ENCODE measurements at regions not wholly inside any gene's neighbourhood (a gene's known extent, or its start where the extent isn't known, plus 50 kb on each side); places are given as distances from the start of the nearest gene placed in this dataset.

DNA sequence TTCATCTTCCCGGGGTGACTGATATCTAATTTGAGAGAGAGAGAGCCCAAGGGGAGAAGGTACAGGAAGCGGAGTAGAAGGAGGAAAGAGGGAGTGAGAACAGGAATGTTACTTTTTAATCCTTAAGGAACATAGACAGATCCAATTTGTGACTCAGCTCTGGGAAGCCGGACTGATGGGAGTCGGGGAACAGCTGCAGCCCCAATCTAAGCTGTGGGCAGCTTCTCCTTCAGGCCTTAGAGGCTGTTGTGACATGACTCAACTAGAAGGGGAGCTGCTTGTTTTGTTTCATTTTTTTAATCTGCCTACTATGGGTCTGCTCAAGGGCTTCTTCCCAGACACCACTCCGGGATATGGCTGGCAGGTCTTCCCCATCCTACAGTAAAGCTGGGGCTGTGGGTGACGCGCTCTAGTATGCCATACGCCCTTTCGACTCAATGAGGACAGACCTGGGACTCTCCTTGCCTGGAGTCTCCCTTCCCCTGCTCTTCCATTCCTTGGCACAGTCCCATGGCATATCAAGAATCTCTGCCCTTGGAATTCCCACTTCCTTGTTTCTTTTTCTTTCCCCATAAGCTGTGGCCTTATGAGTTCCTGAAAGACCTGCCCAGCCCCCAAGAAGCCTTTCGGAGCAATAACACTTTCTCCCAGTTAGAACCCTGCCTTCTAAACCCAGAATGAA lies 103.3 kb upstream of the AKIP1 start:
- TF ChIP-seq, protein P1, sequence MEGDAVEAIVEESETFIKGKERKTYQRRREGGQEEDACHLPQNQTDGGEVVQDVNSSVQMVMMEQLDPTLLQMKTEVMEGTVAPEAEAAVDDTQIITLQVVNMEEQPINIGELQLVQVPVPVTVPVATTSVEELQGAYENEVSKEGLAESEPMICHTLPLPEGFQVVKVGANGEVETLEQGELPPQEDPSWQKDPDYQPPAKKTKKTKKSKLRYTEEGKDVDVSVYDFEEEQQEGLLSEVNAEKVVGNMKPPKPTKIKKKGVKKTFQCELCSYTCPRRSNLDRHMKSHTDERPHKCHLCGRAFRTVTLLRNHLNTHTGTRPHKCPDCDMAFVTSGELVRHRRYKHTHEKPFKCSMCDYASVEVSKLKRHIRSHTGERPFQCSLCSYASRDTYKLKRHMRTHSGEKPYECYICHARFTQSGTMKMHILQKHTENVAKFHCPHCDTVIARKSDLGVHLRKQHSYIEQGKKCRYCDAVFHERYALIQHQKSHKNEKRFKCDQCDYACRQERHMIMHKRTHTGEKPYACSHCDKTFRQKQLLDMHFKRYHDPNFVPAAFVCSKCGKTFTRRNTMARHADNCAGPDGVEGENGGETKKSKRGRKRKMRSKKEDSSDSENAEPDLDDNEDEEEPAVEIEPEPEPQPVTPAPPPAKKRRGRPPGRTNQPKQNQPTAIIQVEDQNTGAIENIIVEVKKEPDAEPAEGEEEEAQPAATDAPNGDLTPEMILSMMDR (conservative IDR thresholded peaks at IDR 0.05): no peak
- no peak overlapping the region for H3K27ac ChIP-seq

DNA sequence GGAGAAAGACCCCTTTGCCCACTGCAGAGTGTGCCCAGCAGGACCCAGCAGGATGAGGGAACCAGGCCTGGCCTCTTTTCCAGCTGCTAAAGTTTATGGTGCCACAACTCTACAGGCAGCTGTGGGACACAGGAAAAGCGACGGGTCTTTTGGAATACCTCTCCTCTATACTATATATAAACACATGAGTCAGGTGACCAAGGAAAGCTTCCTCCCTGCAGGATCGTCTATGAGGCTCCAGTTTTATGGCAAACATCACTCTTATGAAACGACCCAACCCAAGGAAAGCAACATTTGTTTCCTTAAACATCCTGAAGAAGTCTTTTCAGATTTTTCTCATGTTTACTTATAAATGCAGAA lies 102.8 kb upstream of the AKIP1 start:
- no peak overlapping the region for H3K27ac ChIP-seq
- TF ChIP-seq, protein P1 (conservative IDR thresholded peaks at IDR 0.05): no peak

DNA sequence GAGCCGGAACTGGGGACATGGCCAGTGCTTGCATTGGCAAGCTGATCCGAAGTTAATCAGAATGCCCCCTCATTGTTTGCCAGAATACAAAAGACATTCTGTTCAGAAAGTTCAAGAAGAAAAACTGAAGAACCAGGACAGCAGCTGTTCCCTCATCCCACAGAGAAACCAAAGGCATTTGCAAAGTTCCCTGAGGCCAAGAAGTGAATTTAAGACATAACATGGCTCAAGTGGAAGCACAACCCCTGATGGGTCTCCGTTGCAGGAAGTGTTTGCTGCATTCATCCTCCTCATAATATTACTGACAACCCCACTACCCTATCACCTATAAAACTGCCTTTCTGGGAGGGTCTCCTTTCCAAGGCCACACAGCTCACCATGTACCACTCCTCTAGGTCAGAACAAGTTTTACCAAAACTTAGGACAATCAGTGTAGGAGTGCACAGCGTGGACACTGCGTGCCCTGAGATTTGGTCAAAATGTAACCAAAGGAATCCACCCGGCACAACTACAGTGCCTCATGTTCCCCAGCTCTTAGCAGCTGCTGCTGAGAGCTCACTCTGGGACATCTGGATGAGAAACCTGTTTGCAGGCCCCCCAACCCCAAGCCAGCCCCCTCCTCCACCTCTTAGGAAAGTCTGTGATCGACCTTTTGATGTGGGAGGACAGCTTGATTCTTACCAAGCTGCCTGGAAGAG lies 101.6 kb upstream of the AKIP1 start:
- peak overlapping the region; percentile 88 for H3K27ac ChIP-seq
- TF ChIP-seq, protein P1 (conservative IDR thresholded peaks at IDR 0.05): no peak

DNA sequence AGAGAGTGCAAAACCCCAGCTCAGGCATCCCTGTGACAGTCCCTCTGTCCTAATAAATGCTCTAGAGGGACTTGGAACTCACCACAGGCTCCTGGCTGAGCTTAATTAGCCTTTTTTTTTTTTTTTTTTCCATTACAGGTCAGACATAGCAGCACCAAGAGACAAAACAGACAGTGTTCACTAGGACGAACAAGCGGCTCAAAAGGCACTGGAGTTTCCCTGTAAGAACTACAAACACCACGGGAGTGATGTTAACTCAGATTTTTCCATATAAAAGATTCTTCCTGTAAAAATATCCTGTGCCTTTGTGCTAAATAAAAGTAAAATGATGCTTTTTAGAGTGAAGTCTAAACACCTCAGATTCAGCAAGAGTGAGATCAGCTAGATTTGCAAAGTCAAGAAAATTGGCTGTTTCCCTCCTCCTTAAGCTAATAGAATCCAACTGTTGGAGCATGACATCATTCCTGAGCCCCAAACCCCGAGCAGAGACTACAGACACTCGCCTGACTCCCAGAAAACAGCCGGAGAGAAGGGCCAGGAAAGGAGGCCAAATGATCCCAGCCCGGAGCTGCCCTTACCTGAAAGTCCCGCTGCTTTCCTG lies 101.0 kb upstream of the AKIP1 start:
- peak overlapping the region; percentile 88 for H3K27ac ChIP-seq
- TF ChIP-seq, protein P1 (conservative IDR thresholded peaks at IDR 0.05): no peak

DNA sequence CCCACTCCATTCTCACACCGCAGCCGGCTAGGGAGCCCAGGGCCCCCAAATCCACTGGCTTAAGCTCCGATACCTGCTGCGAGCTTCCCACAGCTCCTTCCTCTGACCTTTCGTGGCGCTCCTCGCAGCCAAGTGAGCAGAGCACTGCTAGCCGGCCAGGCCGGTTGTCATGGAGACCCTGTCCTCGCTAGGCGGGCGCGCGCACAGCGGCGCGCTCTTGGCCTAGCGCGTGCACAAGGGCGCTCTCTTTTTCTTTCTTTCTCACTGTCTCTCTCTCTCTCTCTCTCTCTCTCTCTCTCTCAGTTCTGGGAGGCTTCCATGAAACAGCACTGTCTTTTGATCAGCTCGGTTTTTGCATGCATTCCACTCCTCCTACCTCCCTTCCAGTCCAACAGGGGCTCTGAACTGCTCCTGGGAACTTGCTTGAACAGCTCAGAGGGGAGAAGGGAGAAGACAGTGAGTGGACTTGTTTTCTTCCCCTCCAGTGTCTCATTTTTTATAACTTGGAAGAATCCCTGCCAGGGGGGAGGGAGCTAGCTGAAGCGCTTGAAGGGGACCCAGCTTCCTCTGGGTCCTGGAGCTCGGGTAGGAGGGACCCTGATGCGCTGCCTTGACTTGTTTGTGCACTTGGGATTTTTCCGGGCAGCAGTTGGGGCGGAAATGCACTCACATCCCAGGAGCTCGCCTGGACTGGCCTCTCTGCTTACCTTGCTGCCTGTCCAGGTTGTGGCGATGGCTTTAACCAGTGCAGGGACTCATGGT lies 100.3 kb upstream of the AKIP1 start:
- TF ChIP-seq, protein P1 (conservative IDR thresholded peaks at IDR 0.05): no peak
- peak overlapping the region; percentile 88 for H3K27ac ChIP-seq

DNA sequence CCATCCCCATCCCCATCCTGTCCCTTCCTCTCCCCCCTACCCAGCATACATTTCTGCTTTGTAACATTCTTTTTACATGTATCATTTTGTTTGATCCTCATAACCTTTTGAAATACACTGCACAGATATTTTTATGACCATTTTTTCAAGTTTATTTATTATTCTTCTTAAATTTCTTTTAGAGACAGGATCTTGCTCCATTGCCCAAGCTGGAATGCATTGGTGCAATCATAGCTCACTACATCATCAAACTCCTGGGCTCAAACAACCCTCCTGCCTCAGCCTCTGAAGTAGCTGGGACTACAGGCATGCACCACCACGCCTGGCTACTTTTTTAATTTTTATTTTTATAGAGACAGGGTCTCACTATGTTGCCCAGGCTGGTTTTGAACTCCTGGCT lies 99.4 kb upstream of the AKIP1 start:
- H3K27ac ChIP-seq: peak overlapping the region; percentile 88
- TF ChIP-seq, protein P1 (conservative IDR thresholded peaks at IDR 0.05): no peak

DNA sequence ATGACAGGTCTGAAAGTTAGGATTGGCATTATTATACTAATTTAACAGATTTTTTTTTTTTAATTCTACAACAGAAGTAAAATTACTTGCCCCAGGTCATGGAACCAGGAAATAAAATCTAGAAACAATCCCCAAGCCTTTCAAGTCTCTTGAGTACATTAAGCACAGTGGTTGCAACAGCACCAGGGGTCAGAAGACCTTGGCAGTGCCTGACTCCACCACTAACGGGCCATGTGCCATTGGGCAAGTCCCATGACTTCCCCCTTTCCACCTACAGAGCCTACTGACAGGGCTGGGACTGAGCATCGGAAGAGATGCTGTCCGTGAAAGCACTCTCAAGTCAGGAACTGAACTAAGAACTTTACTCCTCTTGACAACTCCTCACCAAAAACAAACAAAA lies 98.6 kb upstream of the AKIP1 start:
- H3K27ac ChIP-seq: no peak overlapping the region
- TF ChIP-seq, protein P1 (conservative IDR thresholded peaks at IDR 0.05): no peak

Measured in VCaP (cell line).